Esophagus squamous epithelium (tissue), 4 donors: ENCODE measurements at regions not wholly inside any gene's neighbourhood (a gene's known extent, or its start where the extent isn't known, plus 50 kb on each side); places are given as distances from the start of the nearest gene placed in this dataset.

Source experiments
- POLR2A ChIP-seq, 4 donors: fragments of 450-650 bp; IDR thresholded peaks; one replicate each; pipeline ENCODE4 v1.6.1; 2017; ENCODE audit warnings: antibody characterized with exemption in 4 of 4, mild to moderate bottlenecking in 4 of 4, moderate library complexity in 3 of 4
- TF ChIP-seq, protein P1 (sequence below), 6 experiments: fragments of 450-650 bp in 4 of 6; fragments of 200-600 bp in 2 of 6; sonication (generic) in 2 of 6; IDR thresholded peaks; one replicate each; pipeline ENCODE4 v1.5.1; 2016 to 2019; ENCODE audit warnings: antibody characterized with exemption in 6 of 6, mild to moderate bottlenecking in 4 of 6, moderate library complexity in 4 of 6

- TF ChIP-seq, protein P1, sequence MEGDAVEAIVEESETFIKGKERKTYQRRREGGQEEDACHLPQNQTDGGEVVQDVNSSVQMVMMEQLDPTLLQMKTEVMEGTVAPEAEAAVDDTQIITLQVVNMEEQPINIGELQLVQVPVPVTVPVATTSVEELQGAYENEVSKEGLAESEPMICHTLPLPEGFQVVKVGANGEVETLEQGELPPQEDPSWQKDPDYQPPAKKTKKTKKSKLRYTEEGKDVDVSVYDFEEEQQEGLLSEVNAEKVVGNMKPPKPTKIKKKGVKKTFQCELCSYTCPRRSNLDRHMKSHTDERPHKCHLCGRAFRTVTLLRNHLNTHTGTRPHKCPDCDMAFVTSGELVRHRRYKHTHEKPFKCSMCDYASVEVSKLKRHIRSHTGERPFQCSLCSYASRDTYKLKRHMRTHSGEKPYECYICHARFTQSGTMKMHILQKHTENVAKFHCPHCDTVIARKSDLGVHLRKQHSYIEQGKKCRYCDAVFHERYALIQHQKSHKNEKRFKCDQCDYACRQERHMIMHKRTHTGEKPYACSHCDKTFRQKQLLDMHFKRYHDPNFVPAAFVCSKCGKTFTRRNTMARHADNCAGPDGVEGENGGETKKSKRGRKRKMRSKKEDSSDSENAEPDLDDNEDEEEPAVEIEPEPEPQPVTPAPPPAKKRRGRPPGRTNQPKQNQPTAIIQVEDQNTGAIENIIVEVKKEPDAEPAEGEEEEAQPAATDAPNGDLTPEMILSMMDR (IDR thresholded peaks at IDR 0.05), result no peak
- no peak for TF ChIP-seq POLR2A (IDR thresholded peaks at IDR 0.05)
Measured at GRCh38 chr1:25063591-25064416, 133.7 kb upstream of the RUNX3 start.
